ENCODE measurements at regions not wholly inside any gene's neighbourhood (a gene's known extent, or its start where the extent isn't known, plus 50 kb on each side); places are given as distances from the start of the nearest gene placed in this dataset.

- DNase-seq (ENCODE audit: low spot score in 2 of 2), result no peak
- no peaks in the 10 kb centered on the region for H3K4me1 ChIP-seq
- in situ Hi-C loops (cut with MboI; ENCODE audit: low sequenced_read_pairs), result no loop called here
These were observed 272.5 kb upstream of the NCKAP5 start for GRCh38 chr2:133840761-133841160.

GRCh38 chr2:133841900-133842299 is 273.6 kb upstream of the NCKAP5 start:
- Histone ChIP-seq H3K4me3 (no peak overlapping the region), H3K27me3 (ENCODE audit: low read depth) (peaks cover 7% of the 10 kb centered on the region; the same call in 1 of the 2 replicates), H3K4me1 (no peaks in the 10 kb centered on the region), H3K9me3 (no peaks in the 10 kb centered on the region), H3K36me3 (replicated peaks) (no peaks in the 10 kb centered on the region)
- in situ Hi-C loops (cut with MboI; ENCODE audit: low sequenced_read_pairs), result no loop called here
- DNase-seq (ENCODE audit: low spot score in 2 of 2), result no peak

More at GRCh38 chr2:133840761-133841160, 272.5 kb upstream of the NCKAP5 start:
- Histone ChIP-seq H3K4me3 (no peak overlapping the region), H3K9me3 (no peaks in the 10 kb centered on the region), H3K36me3 (replicated peaks) (no peaks in the 10 kb centered on the region), H3K27me3 (ENCODE audit: low read depth) (0 out of 2 replicates have a peak, but pooled peaks cover 3% of the 10 kb centered on the region)

GRCh38 chr2:133842446-133842845 is 274.2 kb upstream of the NCKAP5 start:
- no peaks in the 10 kb centered on the region for H3K9me3 ChIP-seq
- peaks cover 7% of the 10 kb centered on the region; the same call in 1 of the 2 replicates for H3K27me3 ChIP-seq (ENCODE audit: low read depth)
- in situ Hi-C loops (cut with MboI; ENCODE audit: low sequenced_read_pairs), result no loop called here
- no peak for DNase-seq (ENCODE audit: low spot score in 2 of 2)
- no peaks in the 10 kb centered on the region for H3K36me3 ChIP-seq (replicated peaks)
- no peak overlapping the region for H3K4me3 ChIP-seq
- H3K4me1 ChIP-seq, result no peaks in the 10 kb centered on the region

GRCh38 chr2:133843091-133843490 is 274.8 kb upstream of the NCKAP5 start:
- no peak for DNase-seq (ENCODE audit: low spot score in 2 of 2)
- H3K36me3 ChIP-seq (replicated peaks), result no peaks in the 10 kb centered on the region
- H3K4me1 ChIP-seq, result no peaks in the 10 kb centered on the region
- in situ Hi-C loops (cut with MboI; ENCODE audit: low sequenced_read_pairs), result no loop called here
- peaks cover 7% of the 10 kb centered on the region; the same call in 1 of the 2 replicates for H3K27me3 ChIP-seq (ENCODE audit: low read depth)
- H3K4me3 ChIP-seq, result no peak overlapping the region
- no peaks in the 10 kb centered on the region for H3K9me3 ChIP-seq

- DNase-seq (ENCODE audit: low spot score in 2 of 2), result no peak
These were observed 275.3 kb upstream of the NCKAP5 start for GRCh38 chr2:133843551-133843950.

GRCh38 chr2:133844214-133844892 is 276.1 kb upstream of the NCKAP5 start:
- no peaks in the 10 kb centered on the region for H3K36me3 ChIP-seq (replicated peaks)
- H3K4me1 ChIP-seq, result no peaks in the 10 kb centered on the region
- DNase-seq (ENCODE audit: low spot score in 2 of 2), result peak; percentile 32 to 76
- no peak overlapping the region for H3K4me3 ChIP-seq
- no peaks in the 10 kb centered on the region for H3K9me3 ChIP-seq
- H3K27me3 ChIP-seq (ENCODE audit: low read depth), result peaks cover 7% of the 10 kb centered on the region; the same call in 1 of the 2 replicates
- in situ Hi-C loops (cut with MboI; ENCODE audit: low sequenced_read_pairs), result no loop called here

More at GRCh38 chr2:133843551-133843950, 275.3 kb upstream of the NCKAP5 start:
- H3K4me3 ChIP-seq, result no peak overlapping the region
- in situ Hi-C loops (cut with MboI; ENCODE audit: low sequenced_read_pairs), result no loop called here
- H3K36me3 ChIP-seq (replicated peaks), result no peaks in the 10 kb centered on the region
- H3K9me3 ChIP-seq, result no peaks in the 10 kb centered on the region
- H3K4me1 ChIP-seq, result no peaks in the 10 kb centered on the region
- H3K27me3 ChIP-seq (ENCODE audit: low read depth), result peaks cover 7% of the 10 kb centered on the region; the same call in 1 of the 2 replicates

GRCh38 chr2:133846476-133846875 is 278.2 kb upstream of the NCKAP5 start:
- in situ Hi-C loops (cut with MboI; ENCODE audit: low sequenced_read_pairs), result no loop called here
- H3K4me1 ChIP-seq, result no peaks in the 10 kb centered on the region
- H3K27me3 ChIP-seq (ENCODE audit: low read depth), result peaks cover 7% of the 10 kb centered on the region; the same call in 1 of the 2 replicates

GRCh38 chr2:133847591-133847990 is 279.3 kb upstream of the NCKAP5 start:
- H3K27me3 ChIP-seq (ENCODE audit: low read depth), result peaks cover 7% of the 10 kb centered on the region; the same call in 1 of the 2 replicates
- no peaks in the 10 kb centered on the region for H3K4me1 ChIP-seq
- no peaks in the 10 kb centered on the region for H3K9me3 ChIP-seq
- in situ Hi-C loops (cut with MboI; ENCODE audit: low sequenced_read_pairs), result no loop called here
- H3K36me3 ChIP-seq (replicated peaks), result no peaks in the 10 kb centered on the region
- DNase-seq (ENCODE audit: low spot score in 2 of 2), result no peak
- H3K4me3 ChIP-seq, result no peak overlapping the region

More at GRCh38 chr2:133846476-133846875, 278.2 kb upstream of the NCKAP5 start:
- no peaks in the 10 kb centered on the region for H3K9me3 ChIP-seq
- no peaks in the 10 kb centered on the region for H3K36me3 ChIP-seq (replicated peaks)
- no peak for DNase-seq (ENCODE audit: low spot score in 2 of 2)
- H3K4me3 ChIP-seq, result no peak overlapping the region

- in situ Hi-C loops (cut with MboI; ENCODE audit: low sequenced_read_pairs), result no loop called here
- no peak for DNase-seq (ENCODE audit: low spot score in 2 of 2)
- Histone ChIP-seq H3K4me3 (no peak overlapping the region), H3K9me3 (no peaks in the 10 kb centered on the region), H3K36me3 (replicated peaks) (no peaks in the 10 kb centered on the region), H3K27me3 (ENCODE audit: low read depth) (peaks cover 7% of the 10 kb centered on the region; the same call in 1 of the 2 replicates), H3K4me1 (no peaks in the 10 kb centered on the region)
These were observed 279.9 kb upstream of the NCKAP5 start for GRCh38 chr2:133848111-133848649.

GRCh38 chr2:133849341-133849740 is 281.1 kb upstream of the NCKAP5 start:
- H3K4me3 ChIP-seq, result no peak overlapping the region
- no peaks in the 10 kb centered on the region for H3K9me3 ChIP-seq
- no peak for DNase-seq (ENCODE audit: low spot score in 2 of 2)
- in situ Hi-C loops (cut with MboI; ENCODE audit: low sequenced_read_pairs), result no loop called here
- H3K4me1 ChIP-seq, result no peaks in the 10 kb centered on the region
- peaks cover 7% of the 10 kb centered on the region; the same call in 1 of the 2 replicates for H3K27me3 ChIP-seq (ENCODE audit: low read depth)
- H3K36me3 ChIP-seq (replicated peaks), result no peaks in the 10 kb centered on the region

GRCh38 chr2:133854603-133855200 is 286.4 kb upstream of the NCKAP5 start:
- no peaks in the 10 kb centered on the region for H3K27me3 ChIP-seq (ENCODE audit: low read depth)
- in situ Hi-C loops (cut with MboI; ENCODE audit: low sequenced_read_pairs), result no loop called here
- no peaks in the 10 kb centered on the region for H3K36me3 ChIP-seq (replicated peaks)
- DNase-seq (ENCODE audit: low spot score in 2 of 2), result no peak
- no peaks in the 10 kb centered on the region for H3K4me1 ChIP-seq
- H3K4me3 ChIP-seq, result no peak overlapping the region
- no peaks in the 10 kb centered on the region for H3K9me3 ChIP-seq

- Histone ChIP-seq H3K36me3 (replicated peaks) (no peaks in the 10 kb centered on the region), H3K9me3 (no peaks in the 10 kb centered on the region), H3K27me3 (ENCODE audit: low read depth) (no peaks in the 10 kb centered on the region), H3K4me1 (no peaks in the 10 kb centered on the region), H3K4me3 (no peak overlapping the region)
- in situ Hi-C loops (cut with MboI; ENCODE audit: low sequenced_read_pairs), result no loop called here
- no peak for DNase-seq (ENCODE audit: low spot score in 2 of 2)
These were observed 287.3 kb upstream of the NCKAP5 start for GRCh38 chr2:133855526-133855925.

GRCh38 chr2:133856678-133857077 is 288.4 kb upstream of the NCKAP5 start:
- H3K4me1 ChIP-seq, result no peaks in the 10 kb centered on the region
- no peaks in the 10 kb centered on the region for H3K27me3 ChIP-seq (ENCODE audit: low read depth)
- DNase-seq (ENCODE audit: low spot score in 2 of 2), result no peak
- H3K9me3 ChIP-seq, result no peaks in the 10 kb centered on the region
- H3K4me3 ChIP-seq, result no peak overlapping the region
- H3K36me3 ChIP-seq (replicated peaks), result no peaks in the 10 kb centered on the region
- in situ Hi-C loops (cut with MboI; ENCODE audit: low sequenced_read_pairs), result no loop called here

GRCh38 chr2:133859578-133859977 is 291.3 kb upstream of the NCKAP5 start:
- Histone ChIP-seq H3K4me3 (no peak overlapping the region), H3K4me1 (no peaks in the 10 kb centered on the region), H3K27me3 (ENCODE audit: low read depth) (no peaks in the 10 kb centered on the region), H3K9me3 (no peaks in the 10 kb centered on the region), H3K36me3 (replicated peaks) (no peaks in the 10 kb centered on the region)
- in situ Hi-C loops (cut with MboI; ENCODE audit: low sequenced_read_pairs), result no loop called here
- DNase-seq (ENCODE audit: low spot score in 2 of 2), result no peak
